ENCODE measurements at regions not wholly inside any gene's neighbourhood (a gene's known extent, or its start where the extent isn't known, plus 50 kb on each side); places are given as distances from the start of the nearest gene placed in this dataset.

DNA sequence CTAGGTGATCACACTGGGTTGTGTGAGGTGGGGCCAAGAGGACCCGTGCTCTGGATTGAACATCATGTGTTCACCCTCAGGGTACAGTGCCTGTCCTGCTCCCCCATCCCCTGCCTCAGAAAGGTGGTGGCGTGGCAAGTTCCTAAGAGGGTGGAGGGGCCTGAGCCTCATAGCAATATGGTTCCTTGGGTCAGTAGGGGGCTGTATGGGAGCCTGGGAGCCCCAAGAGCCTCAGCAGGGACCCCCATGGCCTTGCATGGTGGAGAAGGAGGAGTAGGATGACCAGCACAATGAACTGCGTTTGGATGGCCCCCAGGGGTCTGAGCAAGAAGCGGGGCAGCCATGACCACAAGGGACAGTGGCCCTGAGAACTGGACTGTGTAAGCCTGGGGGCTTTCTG lies 89.6 kb upstream of the SHB start:
- H3K27me3 ChIP-seq (ENCODE audit: control insufficient read depth, insufficient read depth, low read length) = no peaks in the 10 kb centered on the region
- intact Hi-C loops (cut with DNase I) = no loop called here
- H3K27ac ChIP-seq (ENCODE audit: low read depth in 2 of 2, low read length in 2 of 2) = no peak overlapping the region
- no peak overlapping the region for H3K9ac ChIP-seq (ENCODE audit: low read length in 3 of 3)
- FAIRE-seq (no peak), DNase-seq (no peak)
- H3K4me3 ChIP-seq (ENCODE audit: low read length in 3 of 3) = no peak overlapping the region
- no peaks in the 10 kb centered on the region for H3K36me3 ChIP-seq (ENCODE audit: control insufficient read depth in 2 of 3, insufficient read depth in 3 of 3, low read length in 3 of 3)
- no peaks in the 10 kb centered on the region for H3K9me3 ChIP-seq (ENCODE audit: control insufficient read depth in 2 of 3, insufficient read depth in 1 of 3, low read length in 3 of 3)
- TF ChIP-seq, protein P1, sequence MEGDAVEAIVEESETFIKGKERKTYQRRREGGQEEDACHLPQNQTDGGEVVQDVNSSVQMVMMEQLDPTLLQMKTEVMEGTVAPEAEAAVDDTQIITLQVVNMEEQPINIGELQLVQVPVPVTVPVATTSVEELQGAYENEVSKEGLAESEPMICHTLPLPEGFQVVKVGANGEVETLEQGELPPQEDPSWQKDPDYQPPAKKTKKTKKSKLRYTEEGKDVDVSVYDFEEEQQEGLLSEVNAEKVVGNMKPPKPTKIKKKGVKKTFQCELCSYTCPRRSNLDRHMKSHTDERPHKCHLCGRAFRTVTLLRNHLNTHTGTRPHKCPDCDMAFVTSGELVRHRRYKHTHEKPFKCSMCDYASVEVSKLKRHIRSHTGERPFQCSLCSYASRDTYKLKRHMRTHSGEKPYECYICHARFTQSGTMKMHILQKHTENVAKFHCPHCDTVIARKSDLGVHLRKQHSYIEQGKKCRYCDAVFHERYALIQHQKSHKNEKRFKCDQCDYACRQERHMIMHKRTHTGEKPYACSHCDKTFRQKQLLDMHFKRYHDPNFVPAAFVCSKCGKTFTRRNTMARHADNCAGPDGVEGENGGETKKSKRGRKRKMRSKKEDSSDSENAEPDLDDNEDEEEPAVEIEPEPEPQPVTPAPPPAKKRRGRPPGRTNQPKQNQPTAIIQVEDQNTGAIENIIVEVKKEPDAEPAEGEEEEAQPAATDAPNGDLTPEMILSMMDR (IDR thresholded peaks at IDR 0.05; ENCODE audit: borderline replicate concordance, extremely low read depth, insufficient read depth) = no peak
- no peaks in the 10 kb centered on the region for H3K4me1 ChIP-seq (ENCODE audit: control insufficient read depth in 2 of 3, insufficient read depth in 2 of 3, low read depth in 1 of 3, low read length in 3 of 3)

DNA sequence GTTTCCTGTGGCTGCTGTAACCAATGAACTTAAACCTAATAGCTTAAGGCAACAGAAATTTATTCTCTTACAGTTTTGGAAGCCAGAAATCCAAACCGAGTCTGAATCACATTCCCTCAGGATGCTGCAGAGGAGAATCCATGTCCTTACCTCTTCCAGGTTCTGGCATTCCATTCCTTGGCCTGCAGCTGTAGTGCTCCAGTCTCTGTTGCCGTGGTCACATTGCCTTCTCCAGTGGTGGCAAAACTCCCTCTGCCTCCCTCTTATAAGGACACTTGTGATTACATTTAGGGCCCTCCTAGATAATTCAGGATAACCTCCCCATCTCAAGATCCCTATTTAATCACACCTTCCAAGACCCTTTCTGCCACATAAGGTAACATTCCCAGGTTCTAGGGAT lies 88.7 kb upstream of the SHB start:
- Histone ChIP-seq H3K36me3 (ENCODE audit: control insufficient read depth in 2 of 3, insufficient read depth in 3 of 3, low read length in 3 of 3) (no peaks in the 10 kb centered on the region), H3K27ac (ENCODE audit: low read depth in 2 of 2, low read length in 2 of 2) (no peak overlapping the region), H3K9ac (ENCODE audit: low read length in 3 of 3) (no peak overlapping the region), H3K4me3 (ENCODE audit: low read length in 3 of 3) (no peak overlapping the region), H3K27me3 (ENCODE audit: control insufficient read depth, insufficient read depth, low read length) (no peaks in the 10 kb centered on the region), H3K9me3 (ENCODE audit: control insufficient read depth in 2 of 3, insufficient read depth in 1 of 3, low read length in 3 of 3) (no peaks in the 10 kb centered on the region), H3K4me1 (ENCODE audit: control insufficient read depth in 2 of 3, insufficient read depth in 2 of 3, low read depth in 1 of 3, low read length in 3 of 3) (no peaks in the 10 kb centered on the region)
- DNase-seq (no peak), FAIRE-seq (no peak)
- intact Hi-C loops (cut with DNase I) = no loop called here
- TF ChIP-seq, protein P1 (IDR thresholded peaks at IDR 0.05; ENCODE audit: borderline replicate concordance, extremely low read depth, insufficient read depth) = no peak

DNA sequence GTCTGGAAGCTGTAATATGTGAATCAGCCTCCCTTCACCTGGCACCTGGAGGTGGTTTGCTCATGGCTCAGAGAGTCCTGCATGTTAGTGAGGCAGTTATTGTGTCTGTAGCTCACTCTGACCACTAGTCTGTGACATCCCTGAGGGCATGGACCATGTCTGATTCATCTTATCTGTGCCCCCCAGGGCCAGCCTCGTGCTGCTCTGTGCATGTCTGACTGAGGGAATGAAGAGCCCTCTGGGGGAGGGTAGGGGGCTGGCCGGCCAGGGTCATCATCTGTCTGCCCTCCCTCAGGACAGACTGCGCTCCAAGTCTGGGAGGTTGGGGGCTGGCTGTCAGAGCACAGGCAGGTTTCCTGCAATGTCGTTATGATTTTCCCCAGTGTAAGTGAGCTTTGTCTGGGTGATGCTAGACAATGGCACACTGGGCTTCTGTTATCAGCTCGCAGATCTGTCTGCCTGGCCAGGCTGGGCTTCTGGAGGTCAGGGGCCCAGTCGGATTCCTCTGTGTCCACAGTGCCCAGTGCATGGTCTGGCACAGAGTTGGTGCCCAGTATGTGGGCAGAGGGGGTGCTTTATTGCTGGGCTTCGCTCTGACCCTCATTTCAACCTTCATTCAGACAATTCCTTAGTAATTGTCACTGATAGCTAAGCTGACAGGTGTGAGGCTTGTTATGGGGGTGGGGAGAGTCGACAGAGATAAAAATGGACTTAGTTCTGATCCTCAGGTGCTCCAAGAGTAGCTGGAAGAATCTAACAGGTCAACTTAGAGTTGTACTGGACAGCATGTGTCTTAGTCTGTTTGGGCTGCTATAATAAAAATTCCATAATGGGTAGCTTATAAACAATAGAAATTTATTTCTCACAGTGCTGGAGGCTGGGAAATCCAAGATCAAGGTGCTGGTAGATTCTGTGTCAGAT lies 85.7 kb upstream of the SHB start:
- intact Hi-C loops (cut with DNase I) = no loop called here
- Histone ChIP-seq H3K9me3 (ENCODE audit: control insufficient read depth in 2 of 3, insufficient read depth in 1 of 3, low read length in 3 of 3) (no peaks in the 10 kb centered on the region), H3K4me1 (ENCODE audit: control insufficient read depth in 2 of 3, insufficient read depth in 2 of 3, low read depth in 1 of 3, low read length in 3 of 3) (no peaks in the 10 kb centered on the region), H3K4me3 (ENCODE audit: low read length in 3 of 3) (no peak overlapping the region), H3K27ac (ENCODE audit: low read depth in 2 of 2, low read length in 2 of 2) (no peak overlapping the region), H3K36me3 (ENCODE audit: control insufficient read depth in 2 of 3, insufficient read depth in 3 of 3, low read length in 3 of 3) (no peaks in the 10 kb centered on the region), H3K9ac (ENCODE audit: low read length in 3 of 3) (no peak overlapping the region), H3K27me3 (ENCODE audit: control insufficient read depth, insufficient read depth, low read length) (no peaks in the 10 kb centered on the region)
- no peak for FAIRE-seq
- TF ChIP-seq, protein P1 (IDR thresholded peaks at IDR 0.05; ENCODE audit: borderline replicate concordance, extremely low read depth, insufficient read depth) = no peak
- DNase-seq = peak in 1 of 5 donors; percentile 29
